Tibial artery (tissue), 4 donors: ENCODE measurements at regions not wholly inside any gene's neighbourhood (a gene's known extent, or its start where the extent isn't known, plus 50 kb on each side); places are given as distances from the start of the nearest gene placed in this dataset.

Source experiments
- DNase-seq, 2 donors: peaks; one replicate each; pipeline ENCODE4 v3.0.0-alpha.2; 2019
- H3K27ac ChIP-seq, 2 donors: fragments of 200-600 bp; sonication (generic) in 1 of 2; 1 replicate in 1 of 2; 2 replicates in 1 of 2; pipeline ENCODE4 v1.5.1; 2018 to 2019; ENCODE audit warnings: mild to moderate bottlenecking in 1 of 2
- H3K27me3 ChIP-seq, 2 donors: fragments of 200-600 bp; sonication (generic) in 1 of 2; one replicate each; pipeline versions ENCODE4 v1.5.1 to v1.6.0; 2016 to 2019
- H3K36me3 ChIP-seq, 3 donors: fragments of 200-600 bp; sonication (generic) in 2 of 3; one replicate each; pipeline ENCODE4 v1.5.1; 2016 to 2019; ENCODE audit warnings: mild to moderate bottlenecking in 2 of 3
- H3K4me1 ChIP-seq, 4 donors: fragments of 200-600 bp; sonication (generic) in 2 of 4; 1 replicate in 3 of 4; 2 replicates in 1 of 4; pipeline ENCODE4 v1.5.1; 2016 to 2019
- H3K4me3 ChIP-seq, 2 donors: fragments of 200-600 bp; sonication (generic) in 1 of 2; 1 replicate in 1 of 2; 2 replicates in 1 of 2; pipeline ENCODE4 v1.5.1; 2018 to 2019; ENCODE audit warnings: mild to moderate bottlenecking in 2 of 2
- H3K9me3 ChIP-seq, 3 donors: fragments of 200-600 bp; sonication (generic) in 1 of 3; one replicate each; pipeline ENCODE4 v1.5.1; 2016 to 2019
- CTCF ChIP-seq, 2 experiments: fragments of 200-600 bp in 1 of 2; fragments of 450-650 bp in 1 of 2; IDR thresholded peaks; one replicate each; pipeline ENCODE4 v1.5.1; 2017 to 2019; ENCODE audit warnings: antibody characterized with exemption in 2 of 2, mild to moderate bottlenecking in 1 of 2, moderate library complexity in 1 of 2
- intact Hi-C: fragments of 100-400 bp; cut with DNase I; formaldehyde crosslinking; loops from one replicate; pipeline ENCODE4 v1.15.0; 2023; ENCODE audit warnings: low total_unique reads

GRCh38 chr6:106799031-106799894 is 169.9 kb downstream of the QRSL1 start:
- H3K4me3 ChIP-seq: no peak overlapping the region
- no peaks in the 10 kb centered on the region for H3K4me1 ChIP-seq
- DNase-seq: no peak
- intact Hi-C loops: no loop called here
- no peak for TF ChIP-seq CTCF (IDR thresholded peaks at IDR 0.05)
- no peaks in the 10 kb centered on the region for H3K9me3 ChIP-seq
- H3K27ac ChIP-seq: no peak overlapping the region
- H3K36me3 ChIP-seq: no peaks in the 10 kb centered on the region
- no peaks in the 10 kb centered on the region for H3K27me3 ChIP-seq

- Histone ChIP-seq H3K4me1 (no peaks in the 10 kb centered on the region), H3K9me3 (no peaks in the 10 kb centered on the region), H3K27ac (no peak overlapping the region), H3K36me3 (no peaks in the 10 kb centered on the region), H3K4me3 (no peak overlapping the region), H3K27me3 (no peaks in the 10 kb centered on the region)
- no peak for DNase-seq
- intact Hi-C loops: no loop called here
- TF ChIP-seq CTCF (IDR thresholded peaks at IDR 0.05): no peak
These were observed 167.8 kb downstream of the QRSL1 start for GRCh38 chr6:106797186-106797585.

- DNase-seq: no peak
- H3K36me3 ChIP-seq: no peaks in the 10 kb centered on the region
- no peaks in the 10 kb centered on the region for H3K9me3 ChIP-seq
- no peak overlapping the region for H3K4me3 ChIP-seq
- no peak overlapping the region for H3K27ac ChIP-seq
- intact Hi-C loops: no loop called here
- no peaks in the 10 kb centered on the region for H3K4me1 ChIP-seq
- H3K27me3 ChIP-seq: no peaks in the 10 kb centered on the region
- no peak for TF ChIP-seq CTCF (IDR thresholded peaks at IDR 0.05)
These were observed 167.4 kb downstream of the QRSL1 start for GRCh38 chr6:106796781-106797180.

- Histone ChIP-seq H3K27ac (no peak overlapping the region), H3K4me1 (no peaks in the 10 kb centered on the region), H3K9me3 (no peaks in the 10 kb centered on the region), H3K27me3 (no peaks in the 10 kb centered on the region), H3K4me3 (no peak overlapping the region), H3K36me3 (no peaks in the 10 kb centered on the region)
- intact Hi-C loops: no loop called here
- TF ChIP-seq CTCF (IDR thresholded peaks at IDR 0.05): no peak
- DNase-seq: no peak
These were observed 164.8 kb downstream of the QRSL1 start for GRCh38 chr6:106794129-106794528.

GRCh38 chr6:106792536-106793236 is 163.3 kb downstream of the QRSL1 start:
- TF ChIP-seq CTCF (IDR thresholded peaks at IDR 0.05): no peak
- intact Hi-C loops: no loop called here
- Histone ChIP-seq H3K9me3 (no peaks in the 10 kb centered on the region), H3K27me3 (no peaks in the 10 kb centered on the region), H3K27ac (no peak overlapping the region), H3K36me3 (no peaks in the 10 kb centered on the region), H3K4me3 (no peak overlapping the region), H3K4me1 (no peaks in the 10 kb centered on the region)
- no peak for DNase-seq
